ENCODE measurements at regions not wholly inside any gene's neighbourhood (a gene's known extent, or its start where the extent isn't known, plus 50 kb on each side); places are given as distances from the start of the nearest gene placed in this dataset.

DNA sequence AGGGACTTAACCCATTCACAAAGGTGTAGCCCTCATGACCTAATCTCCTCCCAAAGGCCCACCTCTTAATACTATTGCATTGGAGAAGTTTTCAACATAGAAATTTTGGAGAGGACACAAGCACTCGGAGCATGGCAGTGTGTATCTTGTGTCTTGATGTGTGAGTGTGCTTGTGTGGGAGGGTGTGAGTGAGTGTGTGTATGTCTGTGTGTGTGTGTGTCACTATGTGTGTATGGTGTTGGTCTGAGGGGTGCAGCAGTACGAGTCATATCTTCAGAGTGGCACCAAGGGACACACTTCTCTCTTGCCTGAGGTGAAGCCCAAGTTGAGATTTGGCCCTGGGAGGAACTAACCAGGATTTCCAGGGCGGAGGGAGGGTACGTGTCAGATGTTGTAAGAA is 73.7 kb downstream of the NAV1 start:
- DNase-seq = no peak

DNA sequence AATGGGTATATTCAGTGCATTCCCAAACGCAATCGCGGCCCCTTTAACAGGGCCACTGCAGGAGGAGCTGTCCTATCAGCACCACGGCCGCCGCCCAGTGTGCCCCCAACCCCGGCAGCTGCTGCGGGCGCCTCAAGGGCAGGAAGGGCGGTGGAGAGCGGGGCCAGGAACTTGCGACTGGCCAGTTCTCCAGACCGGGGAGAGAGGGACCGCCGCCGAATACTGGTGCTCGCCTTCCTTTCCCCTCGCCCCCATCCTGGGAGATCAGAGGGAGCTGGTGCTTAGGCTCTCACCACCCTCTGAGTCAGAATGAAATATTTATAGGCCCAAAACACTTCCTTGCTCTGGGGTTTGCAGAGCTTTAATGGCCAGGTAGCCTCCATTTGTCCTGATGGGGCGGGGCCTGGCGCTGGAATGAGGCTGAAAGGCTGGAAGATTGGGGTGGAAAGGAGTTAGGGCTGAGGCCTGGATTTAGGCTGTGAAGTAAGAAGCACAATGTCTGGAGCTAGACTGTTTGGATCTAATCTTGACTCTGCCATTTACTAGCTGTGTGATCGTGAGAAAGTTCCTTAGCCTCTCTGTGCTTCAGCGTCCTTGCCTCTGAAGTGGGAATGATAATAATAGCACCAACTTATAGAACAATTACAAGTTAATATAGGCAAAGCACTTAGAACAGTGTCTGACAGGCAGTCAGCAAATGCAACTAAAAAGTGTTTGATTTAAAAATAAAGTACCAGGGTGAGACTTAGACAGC is 75.5 kb downstream of the NAV1 start:
- no peak for DNase-seq

- no peak for DNase-seq
These were observed 78.2 kb downstream of the NAV1 start for GRCh38 chr1:201617157-201617556.

DNA sequence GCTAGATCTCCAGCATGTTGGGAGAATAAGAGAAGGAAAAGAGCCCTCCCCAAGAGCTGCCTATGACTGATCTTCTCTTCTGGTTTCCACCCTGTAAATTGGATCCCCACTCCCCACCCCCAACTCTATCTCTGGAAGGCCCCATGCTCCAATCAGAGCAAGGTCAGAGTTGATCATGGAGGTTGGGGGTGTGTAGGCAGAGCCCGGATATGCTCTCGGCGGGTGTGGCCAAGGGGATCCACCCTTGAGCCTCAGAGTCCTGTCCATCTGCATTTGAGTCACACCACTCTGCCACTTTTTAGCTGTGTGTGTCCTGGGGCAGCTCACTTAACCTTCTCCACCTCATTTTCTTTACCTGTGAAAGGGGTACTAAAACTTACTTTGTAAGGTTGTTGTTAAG is 79.5 kb downstream of the NAV1 start:
- DNase-seq = no peak

GRCh38 chr1:201618905-201619304 is 80.0 kb downstream of the NAV1 start:
- DNase-seq = no peak

DNA sequence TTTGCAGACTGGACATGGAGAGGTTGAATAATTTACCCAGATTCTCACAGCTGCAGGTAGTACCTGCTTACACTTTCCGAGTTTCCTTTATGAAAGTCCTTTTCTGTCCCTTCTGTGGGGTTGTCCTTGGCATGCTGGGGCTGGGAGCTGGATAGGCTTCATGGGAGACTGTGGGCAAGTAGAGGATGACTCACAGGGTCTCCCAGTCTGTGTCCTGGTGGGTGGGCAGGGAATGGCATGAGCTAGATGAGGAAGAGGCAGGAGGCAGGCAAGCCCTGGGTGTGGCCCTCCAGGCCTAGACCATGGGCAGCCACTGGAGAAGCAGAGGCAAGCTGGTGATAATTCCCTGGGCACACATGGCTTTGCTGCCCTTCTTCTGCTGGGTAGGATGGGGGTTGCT is 80.6 kb downstream of the NAV1 start:
- no peak for DNase-seq

GRCh38 chr1:201622353-201622752 is 83.4 kb downstream of the NAV1 start:
- no peak for DNase-seq

- DNase-seq = no peak
These were observed 83.9 kb downstream of the NAV1 start for GRCh38 chr1:201622824-201623223.

GRCh38 chr1:201624741-201625225 is 85.9 kb downstream of the NAV1 start:
- DNase-seq = no peak

GRCh38 chr1:201625226-201625761 is 86.4 kb downstream of the NAV1 start:
- DNase-seq = no peak

DNA sequence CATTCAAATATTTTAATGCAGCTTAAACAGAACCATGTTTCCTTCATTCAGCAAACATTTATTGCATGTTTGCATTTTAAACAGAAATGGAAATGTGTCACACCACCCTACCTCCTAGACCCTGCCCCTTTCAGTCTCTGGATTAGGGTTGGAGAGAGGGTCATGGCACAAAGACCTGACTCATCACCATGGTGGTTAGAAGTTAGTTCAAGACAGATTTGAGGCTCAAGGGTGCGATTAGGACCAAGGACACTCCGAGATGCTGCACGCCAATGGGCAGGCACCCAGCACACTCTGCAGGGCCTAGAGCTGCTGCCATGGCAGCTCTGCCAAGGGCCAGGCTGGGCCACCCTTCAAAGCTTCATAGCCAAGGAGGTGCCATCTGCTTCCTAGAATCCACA is 86.9 kb downstream of the NAV1 start:
- DNase-seq = no peak

DNA sequence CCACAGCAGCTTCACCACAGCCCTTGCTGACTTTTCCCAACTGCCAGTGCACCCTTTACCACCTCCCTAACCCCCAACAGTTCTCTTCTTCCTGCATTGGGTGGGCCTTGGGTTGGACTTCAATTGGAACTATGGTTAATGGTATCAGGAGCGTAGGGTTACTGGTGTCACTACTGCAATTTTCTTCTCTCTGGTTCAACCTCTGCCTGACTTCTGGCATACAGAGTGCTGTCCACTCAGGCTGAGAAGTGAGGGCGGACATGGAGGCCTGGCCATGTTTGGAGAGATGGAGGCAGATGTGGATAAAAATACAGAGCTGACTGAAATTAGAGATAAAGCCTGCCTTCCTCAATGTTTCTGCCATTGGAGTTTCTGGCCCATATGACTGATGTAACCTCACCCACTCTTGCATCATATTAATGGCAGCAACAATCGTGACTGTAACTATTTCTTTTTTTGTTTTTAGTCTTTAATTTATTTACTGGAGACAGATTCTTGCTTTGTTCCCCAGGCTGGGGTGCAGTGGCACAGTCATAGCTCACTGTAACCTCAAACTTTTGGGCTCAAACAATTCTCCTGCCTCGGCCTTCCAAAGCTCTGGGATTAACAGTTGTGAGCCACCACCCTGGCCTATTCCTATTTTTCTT is 87.8 kb downstream of the NAV1 start:
- no peak for DNase-seq

DNA sequence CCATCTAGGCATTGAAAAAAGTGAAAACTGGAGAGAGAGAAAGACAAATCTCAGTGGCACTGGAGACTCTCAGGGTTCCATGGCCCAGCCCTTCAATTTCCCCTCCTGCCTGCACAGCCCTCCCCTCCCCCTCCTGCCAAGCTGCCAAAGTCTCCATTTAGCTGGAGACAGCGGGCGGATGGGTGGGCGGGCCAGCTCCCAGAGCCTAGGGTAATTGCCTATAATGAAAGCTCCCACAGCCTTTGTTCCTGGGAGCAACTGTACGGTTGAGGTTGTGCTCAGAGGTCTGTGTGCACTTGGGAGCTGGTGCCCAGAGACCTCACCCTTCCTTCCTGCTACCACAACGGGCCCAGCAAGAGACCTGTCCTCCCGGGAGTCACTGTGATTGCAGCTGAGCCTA is 89.6 kb downstream of the NAV1 start:
- DNase-seq = no peak

DNA sequence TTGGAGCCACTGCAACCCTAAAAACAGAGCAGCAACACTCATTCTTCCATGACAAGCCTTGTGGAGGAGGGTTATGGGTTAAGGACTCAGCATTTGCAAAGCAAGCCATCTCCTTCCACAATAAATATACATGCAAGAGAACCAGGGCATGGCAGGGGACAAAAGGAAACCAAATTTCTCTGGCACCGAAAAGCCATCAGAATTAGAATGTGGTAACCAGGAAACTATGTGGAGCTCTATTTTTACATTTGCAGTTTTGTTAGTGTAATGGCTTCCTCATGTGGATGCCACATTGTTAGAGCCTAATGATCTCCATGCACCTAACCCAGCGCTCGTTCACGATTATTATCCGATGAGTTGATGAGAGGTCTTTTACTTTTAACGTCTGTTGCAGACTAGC is 91.7 kb downstream of the NAV1 start:
- DNase-seq = no peak

DNA sequence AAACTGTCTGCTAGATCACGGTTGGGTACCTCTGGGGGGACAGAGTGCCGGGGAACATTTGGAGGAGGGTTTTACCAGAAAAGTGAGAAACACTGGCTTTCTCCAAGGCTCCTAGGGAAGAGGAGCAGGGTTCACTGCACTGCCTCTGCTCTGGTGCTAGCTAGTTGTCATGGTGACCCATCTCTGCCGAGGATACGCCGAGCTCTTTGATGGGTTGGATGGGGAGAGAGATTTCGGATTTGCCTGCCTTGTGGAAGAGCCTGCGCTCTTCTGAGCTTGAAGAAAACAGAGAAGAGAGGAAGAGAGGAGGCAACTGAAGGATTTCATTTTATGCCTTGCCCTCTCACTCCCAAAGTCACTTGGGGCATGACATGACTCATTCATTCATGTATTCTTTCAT is 92.1 kb downstream of the NAV1 start:
- DNase-seq = no peak

GRCh38 chr1:201632364-201632952 is 93.5 kb downstream of the NAV1 start:
- DNase-seq = no peak

DNA sequence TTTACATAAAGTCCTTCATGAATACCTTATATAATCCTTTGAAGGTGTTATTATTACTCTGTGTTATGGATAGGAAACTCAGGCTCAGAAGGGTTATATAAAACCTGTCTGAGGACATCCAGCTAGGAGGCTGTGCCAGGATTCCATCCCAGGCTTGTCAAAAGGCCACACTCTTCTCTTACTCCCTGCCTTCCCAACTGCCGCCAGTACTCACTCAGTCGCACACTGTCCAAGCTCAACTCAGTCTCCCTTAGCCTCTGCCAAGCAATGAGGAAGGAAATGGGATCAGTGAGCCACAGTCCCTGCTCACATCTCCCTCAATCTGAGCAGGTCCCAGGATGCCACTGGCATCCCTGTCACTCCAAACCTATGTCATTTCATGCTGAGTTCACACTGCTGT is 94.4 kb downstream of the NAV1 start:
- DNase-seq = no peak

DNA sequence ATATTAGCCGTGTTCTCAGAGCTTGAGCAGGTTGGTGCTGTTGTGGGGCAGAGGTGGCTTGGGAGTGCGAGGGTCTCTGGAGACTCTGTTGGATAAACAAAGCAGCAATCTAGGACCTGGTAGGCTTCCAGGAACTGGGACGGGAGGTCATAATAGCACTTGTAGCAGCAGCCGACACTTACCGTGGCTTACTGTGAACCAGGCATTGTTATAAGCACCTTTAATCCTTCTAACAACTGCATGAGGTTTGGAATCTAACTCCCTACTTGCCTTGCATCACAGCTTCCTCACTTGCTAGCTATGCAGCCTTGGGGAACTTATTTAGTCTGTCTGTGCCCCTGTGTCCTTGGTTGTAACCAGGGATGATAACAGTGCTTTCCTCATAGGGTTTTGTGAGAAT is 94.9 kb downstream of the NAV1 start:
- no peak for DNase-seq

GRCh38 chr1:201634261-201634660 is 95.3 kb downstream of the NAV1 start:
- no peak for DNase-seq

DNA sequence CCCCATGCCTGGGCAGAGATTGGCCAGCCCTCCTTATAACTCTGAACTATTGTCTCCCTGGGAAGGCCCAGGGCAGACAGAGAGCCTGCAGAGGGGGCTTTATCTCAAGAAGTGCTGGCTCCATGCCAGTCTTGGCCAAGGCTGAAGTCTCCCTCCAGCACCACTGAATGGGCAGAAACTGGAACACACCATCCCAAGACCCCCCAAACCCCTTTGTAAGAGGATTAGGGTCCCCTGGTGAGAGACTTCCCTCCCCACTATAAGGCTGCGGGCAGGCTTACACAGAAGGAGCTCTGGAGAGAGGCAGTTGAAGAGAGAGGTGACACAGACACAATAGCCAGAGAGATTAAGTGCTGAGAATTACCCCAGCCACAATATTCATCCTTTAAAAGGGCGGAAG is 97.2 kb downstream of the NAV1 start:
- no peak for DNase-seq

- DNase-seq = no peak
These were observed 97.6 kb downstream of the NAV1 start for GRCh38 chr1:201636510-201636971.

- DNase-seq = no peak
These were observed 98.6 kb downstream of the NAV1 start for GRCh38 chr1:201637282-201638079.

DNA sequence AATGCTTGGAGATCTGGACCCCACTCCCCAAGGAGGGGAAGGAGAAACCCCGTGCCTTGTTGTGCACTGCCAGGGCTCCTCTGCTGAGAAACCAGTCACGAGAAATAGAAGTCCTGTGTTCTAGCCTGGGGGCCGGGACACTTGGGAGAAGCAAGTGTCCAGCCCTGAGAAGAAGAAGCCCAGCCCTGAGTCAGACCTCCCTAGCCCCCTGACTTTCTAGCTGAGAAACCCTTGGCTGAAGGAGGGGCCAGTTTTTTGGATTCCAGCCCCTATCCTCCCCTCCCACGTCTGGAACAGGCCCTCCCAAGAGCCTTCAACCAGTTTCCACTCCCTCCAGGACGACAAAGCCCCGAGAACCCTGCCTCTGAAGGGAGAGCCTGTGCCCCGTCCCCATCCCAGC is 100.5 kb downstream of the NAV1 start:
- no peak for DNase-seq
